DND-41 (cell line): ENCODE measurements at regions not wholly inside any gene's neighbourhood (a gene's known extent, or its start where the extent isn't known, plus 50 kb on each side); places are given as distances from the start of the nearest gene placed in this dataset.

Experiments
- EZH2 ChIP-seq: IDR thresholded peaks from 3 replicates; pipeline ENCODE4 v1.6.1; 2012; ENCODE audit warnings: borderline replicate concordance, low read depth, mild to moderate bottlenecking, moderate library complexity, low read length, inconsistent platforms; ENCODE audit not compliant: severe bottlenecking
- TF ChIP-seq, protein P1 (sequence below): IDR thresholded peaks from 2 replicates; pipeline ENCODE4 v1.5.1; 2012; ENCODE audit warnings: borderline replicate concordance, low read length, moderate library complexity, mild to moderate bottlenecking; ENCODE audit not compliant: poor library complexity, severe bottlenecking; ENCODE audit errors: extremely low read depth

GRCh38 chr5:39867923-39868322 is 443.1 kb upstream of the DAB2 start:
- TF ChIP-seq, protein P1, sequence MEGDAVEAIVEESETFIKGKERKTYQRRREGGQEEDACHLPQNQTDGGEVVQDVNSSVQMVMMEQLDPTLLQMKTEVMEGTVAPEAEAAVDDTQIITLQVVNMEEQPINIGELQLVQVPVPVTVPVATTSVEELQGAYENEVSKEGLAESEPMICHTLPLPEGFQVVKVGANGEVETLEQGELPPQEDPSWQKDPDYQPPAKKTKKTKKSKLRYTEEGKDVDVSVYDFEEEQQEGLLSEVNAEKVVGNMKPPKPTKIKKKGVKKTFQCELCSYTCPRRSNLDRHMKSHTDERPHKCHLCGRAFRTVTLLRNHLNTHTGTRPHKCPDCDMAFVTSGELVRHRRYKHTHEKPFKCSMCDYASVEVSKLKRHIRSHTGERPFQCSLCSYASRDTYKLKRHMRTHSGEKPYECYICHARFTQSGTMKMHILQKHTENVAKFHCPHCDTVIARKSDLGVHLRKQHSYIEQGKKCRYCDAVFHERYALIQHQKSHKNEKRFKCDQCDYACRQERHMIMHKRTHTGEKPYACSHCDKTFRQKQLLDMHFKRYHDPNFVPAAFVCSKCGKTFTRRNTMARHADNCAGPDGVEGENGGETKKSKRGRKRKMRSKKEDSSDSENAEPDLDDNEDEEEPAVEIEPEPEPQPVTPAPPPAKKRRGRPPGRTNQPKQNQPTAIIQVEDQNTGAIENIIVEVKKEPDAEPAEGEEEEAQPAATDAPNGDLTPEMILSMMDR: no peak
- no peak for TF ChIP-seq EZH2
